GM19025 (cell line): ENCODE measurements at regions not wholly inside any gene's neighbourhood (a gene's known extent, or its start where the extent isn't known, plus 50 kb on each side); places are given as distances from the start of the nearest gene placed in this dataset.

ENCODE experiments used
- ATAC-seq: cut with Tn5 transposase; IDR thresholded peaks from one replicate; pipeline ENCODE4 v1.9.1; 2021; ENCODE audit warnings: mild to moderate bottlenecking, low read depth, moderate library complexity; ENCODE audit not compliant: unreplicated experiment

DNA sequence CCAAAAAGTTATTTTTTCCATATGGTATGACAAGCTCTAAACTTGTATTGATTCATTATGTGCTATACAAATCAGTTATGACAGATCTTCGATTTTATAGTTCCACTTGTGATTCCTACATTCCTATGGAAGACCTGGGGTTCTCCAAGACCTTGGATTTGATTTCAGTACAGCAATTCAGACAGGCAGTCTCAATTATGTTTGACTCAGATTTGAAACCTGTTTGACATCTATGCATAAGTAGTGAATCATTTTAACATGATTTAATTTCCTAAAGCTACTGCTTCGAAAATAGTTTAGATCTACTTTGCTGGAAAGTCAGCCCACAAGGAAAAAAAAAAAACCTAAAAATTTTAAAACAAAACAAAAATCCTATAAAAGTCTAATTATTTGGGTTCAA is 820.4 kb downstream of the LUZP2 start:
- no peak for ATAC-seq

GRCh38 chr11:25319127-25319526 is 822.3 kb downstream of the LUZP2 start:
- no peak for ATAC-seq

- ATAC-seq = no peak
Measured at GRCh38 chr11:25327656-25328055, 830.8 kb downstream of the LUZP2 start.

- no peak for ATAC-seq
Measured at GRCh38 chr11:25339281-25339680, 842.4 kb downstream of the LUZP2 start.

DNA sequence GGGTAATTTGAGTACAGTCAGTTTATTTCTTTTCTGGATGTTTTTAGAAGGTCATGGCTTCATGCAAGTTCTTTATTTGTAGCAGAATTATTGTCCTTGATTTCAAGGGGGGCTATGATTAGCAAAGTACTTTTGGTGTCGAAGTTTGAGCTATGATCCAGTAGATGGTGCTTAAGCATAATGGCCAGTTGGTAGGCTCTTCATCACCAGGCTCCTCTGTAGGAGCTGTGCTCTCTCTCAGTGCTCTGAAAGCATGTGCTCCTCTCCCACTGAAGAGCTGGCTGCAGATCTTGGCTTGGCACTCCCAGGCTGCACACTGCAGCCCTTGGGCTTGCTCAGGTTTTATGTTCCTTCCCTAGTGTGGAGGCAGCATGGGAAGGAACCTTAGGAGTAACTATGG is 852.7 kb downstream of the LUZP2 start:
- no peak for ATAC-seq

DNA sequence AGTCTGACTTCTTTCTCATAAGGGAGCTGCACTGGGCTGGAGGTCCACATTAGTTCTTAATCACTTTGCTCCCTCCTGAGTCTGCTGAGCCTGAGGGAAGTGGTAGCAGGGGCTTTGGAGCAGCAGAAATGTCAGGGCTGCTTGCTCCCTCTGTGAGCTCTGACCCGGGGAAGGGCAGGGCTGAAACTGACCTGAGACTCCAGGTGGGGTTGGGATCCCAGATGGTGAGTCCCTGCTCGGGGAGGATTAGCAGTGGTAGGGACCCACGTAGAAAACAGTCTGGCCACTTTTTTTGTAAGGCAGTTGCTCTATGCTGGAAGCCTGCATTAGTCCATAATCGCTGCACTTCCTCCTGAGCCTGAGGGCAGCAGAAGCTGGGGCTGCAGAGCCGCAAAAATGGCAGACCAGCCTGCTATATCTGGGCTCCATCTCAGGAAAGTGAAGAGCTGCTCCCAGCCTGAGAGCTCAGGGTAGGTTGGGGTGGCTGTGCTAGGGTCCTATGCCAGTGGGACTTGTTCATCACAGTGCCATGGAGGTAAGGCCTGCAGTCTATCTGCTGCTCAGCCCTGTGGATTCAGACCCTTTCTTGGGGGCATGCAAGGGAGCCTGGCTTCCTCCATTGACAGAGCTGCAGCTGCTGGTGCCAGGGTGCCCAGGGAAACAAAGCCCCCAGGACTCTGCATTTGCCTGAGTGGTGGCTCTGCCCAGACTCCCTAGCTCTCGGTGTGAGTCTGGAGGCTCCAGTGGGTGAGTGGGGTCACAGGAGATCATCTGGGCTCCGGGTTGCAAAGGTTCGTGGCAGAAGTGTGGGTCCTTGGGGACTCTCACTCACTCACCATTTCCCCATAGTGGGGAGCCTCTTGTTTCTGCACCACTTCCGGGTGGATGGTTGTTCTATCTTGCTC is 854.3 kb downstream of the LUZP2 start:
- ATAC-seq = no peak

DNA sequence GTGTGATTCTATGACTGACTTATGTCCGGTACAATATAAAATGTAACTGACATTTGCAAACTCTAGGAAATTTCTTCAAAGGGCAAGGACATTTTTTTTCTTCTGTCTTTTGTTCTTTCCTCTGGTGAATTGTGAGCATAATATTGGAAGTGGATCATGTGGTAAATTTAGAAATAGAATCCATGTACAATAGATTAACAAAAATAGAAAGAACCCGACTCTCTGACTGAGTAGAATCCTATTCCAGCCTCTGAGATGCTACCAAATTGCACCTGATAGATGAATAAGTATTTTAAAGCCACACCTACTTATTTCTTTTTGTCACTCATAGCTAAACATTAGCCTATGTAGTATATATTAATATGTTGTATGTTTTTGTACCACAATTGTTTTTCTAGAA is 860.3 kb downstream of the LUZP2 start:
- ATAC-seq = no peak

- ATAC-seq = no peak
Measured at GRCh38 chr11:25377466-25377865, 880.6 kb downstream of the LUZP2 start.

DNA sequence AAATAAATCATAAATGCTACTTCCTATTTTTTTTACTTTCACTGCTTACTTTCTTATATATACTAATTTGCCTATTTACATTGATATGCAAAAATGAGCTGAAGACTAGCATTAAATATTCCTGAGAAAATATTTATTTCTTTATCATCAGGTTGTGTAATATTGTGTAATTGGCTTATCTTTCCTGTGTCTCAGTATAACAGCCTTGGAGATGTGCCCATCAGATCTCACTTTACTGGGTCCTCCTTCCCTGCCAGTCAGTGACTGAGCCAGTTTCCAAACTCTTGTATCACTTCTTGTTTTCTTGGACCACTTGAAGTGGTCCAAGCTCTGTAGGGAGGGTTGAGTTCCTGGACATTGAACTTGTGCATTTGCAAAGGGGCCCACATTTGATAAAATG is 900.0 kb downstream of the LUZP2 start:
- ATAC-seq = no peak

GRCh38 chr11:25408146-25408545 is 911.3 kb downstream of the LUZP2 start:
- ATAC-seq = no peak

- ATAC-seq = no peak
Measured at GRCh38 chr11:25415793-25416192, 916.1 kb upstream of the ANO3 start.

DNA sequence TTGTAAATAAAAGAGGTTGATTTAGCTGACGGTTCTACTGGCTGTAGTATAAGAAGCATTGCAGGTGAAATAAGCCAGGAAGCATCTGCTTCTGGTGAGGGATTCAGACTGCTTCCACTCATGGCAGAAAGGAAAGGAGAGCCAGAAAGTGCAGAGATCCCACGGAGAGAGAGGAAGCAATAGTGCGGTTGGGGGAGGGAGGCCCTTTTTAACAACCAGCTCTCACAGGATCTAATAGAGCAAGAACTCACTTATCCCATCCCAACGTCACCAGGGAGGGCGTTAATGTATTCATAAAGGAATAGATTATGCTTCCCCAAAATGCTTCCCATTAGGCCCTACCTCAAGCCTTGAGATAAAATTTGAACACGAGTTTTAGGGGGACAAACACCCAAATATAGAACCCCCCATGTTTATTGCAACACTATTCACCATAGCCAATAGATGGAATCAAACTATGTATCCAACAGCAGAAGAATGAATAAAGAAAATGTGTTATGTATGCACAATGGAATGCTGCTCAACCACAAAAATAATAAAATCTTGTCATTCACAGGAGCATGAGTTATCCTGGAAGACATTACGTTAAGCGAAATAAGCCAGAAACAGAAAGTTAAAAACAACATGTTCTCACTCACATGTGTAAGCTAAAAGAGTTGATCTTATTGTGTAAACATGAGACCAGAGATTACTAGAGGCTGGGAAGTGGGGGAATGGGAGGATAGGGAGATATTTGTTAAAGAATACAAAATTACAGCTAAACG is 908.3 kb upstream of the ANO3 start:
- ATAC-seq = no peak

- ATAC-seq = no peak
Measured at GRCh38 chr11:25432376-25432775, 899.6 kb upstream of the ANO3 start.

GRCh38 chr11:25435197-25435596 is 896.7 kb upstream of the ANO3 start:
- no peak for ATAC-seq

DNA sequence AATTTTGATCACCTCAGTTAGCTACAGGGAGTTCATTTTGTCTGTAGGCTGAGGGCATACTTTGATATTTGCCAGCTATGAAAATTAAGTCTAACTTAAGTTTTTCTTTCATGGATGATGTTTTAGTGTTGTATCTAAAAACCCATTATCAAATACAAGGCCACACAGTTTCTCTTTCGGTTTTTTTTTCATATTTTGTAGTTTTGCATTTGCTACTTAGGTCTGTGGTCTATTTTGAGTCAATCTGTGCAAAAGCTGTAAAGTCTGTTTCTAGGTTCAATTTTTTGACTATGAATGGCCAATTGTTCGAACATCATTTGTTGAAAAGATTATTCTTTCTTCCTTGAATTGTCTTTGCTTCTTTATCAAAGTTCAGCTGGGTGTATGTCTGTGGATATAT is 895.6 kb upstream of the ANO3 start:
- no peak for ATAC-seq

DNA sequence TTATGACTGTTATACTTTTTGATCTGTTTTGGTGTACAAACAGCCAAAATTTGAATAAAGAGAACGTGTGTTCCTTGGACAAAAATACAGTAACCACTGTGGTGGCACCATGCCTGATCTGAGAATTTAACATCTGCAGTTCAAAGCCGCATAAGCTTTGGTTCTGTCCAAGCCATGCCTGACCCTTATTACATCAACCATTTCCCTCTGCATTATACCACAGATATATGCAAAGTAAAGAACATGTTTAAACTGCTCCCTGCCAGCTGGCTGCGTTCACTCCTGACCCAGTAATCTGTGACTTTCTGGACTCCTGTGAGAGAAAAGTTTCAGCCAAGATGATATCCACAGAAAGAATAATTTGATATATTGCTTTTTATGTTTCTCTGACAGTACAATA is 890.5 kb upstream of the ANO3 start:
- no peak for ATAC-seq

- no peak for ATAC-seq
Measured at GRCh38 chr11:25449091-25449490, 882.8 kb upstream of the ANO3 start.

- ATAC-seq = no peak
Measured at GRCh38 chr11:25453471-25453870, 878.5 kb upstream of the ANO3 start.

- no peak for ATAC-seq
Measured at GRCh38 chr11:25456211-25456610, 875.7 kb upstream of the ANO3 start.

DNA sequence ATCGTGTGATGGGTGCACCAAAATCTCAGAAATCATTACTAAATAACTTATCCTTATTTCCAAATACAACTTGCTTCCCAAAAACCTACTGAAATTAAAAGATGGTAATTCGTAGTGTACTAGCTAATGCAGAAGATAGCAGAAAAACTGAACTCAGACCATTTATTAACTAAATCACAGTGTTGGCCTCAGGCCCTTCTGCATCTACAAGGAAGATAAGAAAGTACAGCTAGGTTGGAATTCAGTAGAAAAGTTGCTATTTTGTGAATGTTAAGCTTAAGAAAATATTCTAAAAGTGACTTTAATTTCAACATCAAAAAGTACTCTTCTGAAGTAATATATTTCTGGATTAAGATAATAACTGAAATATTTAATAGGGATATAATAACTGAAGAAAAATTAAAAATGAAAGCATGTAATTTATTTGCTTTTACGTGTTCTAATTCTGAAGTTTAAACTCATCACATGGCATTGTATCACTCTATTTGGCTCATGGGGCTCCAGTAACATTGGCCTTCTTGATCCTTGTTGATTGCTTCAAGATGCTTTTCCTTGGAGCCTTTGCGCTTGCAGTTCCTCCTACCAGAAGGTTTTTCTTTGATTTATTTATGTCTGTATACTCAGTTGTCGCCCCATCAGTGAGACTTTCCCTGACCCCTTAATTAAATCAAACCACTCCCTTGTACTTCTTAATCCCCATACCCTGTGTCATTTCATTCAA is 847.9 kb upstream of the ANO3 start:
- ATAC-seq = no peak

- ATAC-seq = no peak
Measured at GRCh38 chr11:25485315-25485714, 846.6 kb upstream of the ANO3 start.
